ENCODE measurements at regions not wholly inside any gene's neighbourhood (a gene's known extent, or its start where the extent isn't known, plus 50 kb on each side); places are given as distances from the start of the nearest gene placed in this dataset.

DNA sequence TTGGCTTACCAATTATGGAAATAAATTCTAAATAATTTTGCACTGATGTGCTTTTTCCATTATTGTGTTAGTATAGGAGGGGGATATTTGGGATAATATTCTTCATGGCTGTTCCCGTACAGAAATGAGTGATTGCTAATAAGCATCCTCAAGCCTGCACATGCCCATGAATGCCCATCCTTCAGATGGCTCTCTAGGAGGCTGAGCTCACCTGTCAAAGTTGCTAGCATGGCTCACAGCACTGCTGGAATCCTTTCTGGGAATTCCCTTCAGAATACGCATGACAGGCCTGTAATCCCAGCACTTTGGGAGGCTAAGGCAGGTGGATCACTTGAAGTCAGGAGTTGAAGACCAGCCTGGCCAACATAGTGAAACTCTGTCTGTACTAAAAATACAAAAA, 124.1 kb downstream of the NXNL2 start:
- DNase-seq = no peak

DNA sequence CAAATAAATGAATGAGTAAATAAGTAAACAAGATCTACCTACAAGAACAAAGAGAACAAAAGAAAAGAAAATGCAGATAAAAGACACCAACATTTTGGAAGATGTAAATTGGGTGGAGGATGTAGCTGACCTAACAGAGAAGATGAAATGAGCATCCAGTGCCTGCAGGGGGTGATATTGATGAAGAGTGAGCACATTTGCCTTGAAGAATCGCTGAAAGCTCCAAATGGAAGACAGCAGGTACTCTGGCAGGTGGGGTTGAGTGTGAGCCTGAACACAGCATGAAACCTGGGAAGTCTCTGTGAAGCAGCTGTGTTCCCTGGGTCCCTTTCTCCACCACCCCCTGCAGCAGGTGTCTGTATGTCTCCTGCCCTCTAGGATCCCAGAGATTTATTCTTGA, 125.6 kb downstream of the NXNL2 start:
- no peak for DNase-seq

DNA sequence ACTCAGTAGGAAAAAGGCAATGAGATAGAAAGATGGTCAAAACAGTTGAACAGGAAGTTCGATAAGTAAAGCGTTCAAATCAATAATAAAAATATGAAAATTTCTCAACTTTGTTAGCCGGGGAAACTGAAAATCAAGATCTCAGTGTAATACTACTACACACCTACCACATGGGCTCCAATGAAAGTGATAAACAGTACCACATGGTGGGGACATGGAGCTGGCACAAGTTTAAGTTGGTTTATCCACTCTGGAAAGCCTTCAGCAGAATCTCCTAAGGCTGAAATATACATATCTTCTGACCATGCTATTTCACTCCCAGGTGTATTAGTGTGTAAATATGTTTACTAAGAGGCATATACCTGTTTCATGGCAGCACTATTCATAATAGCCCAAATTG, 126.8 kb downstream of the NXNL2 start:
- DNase-seq = no peak

DNA sequence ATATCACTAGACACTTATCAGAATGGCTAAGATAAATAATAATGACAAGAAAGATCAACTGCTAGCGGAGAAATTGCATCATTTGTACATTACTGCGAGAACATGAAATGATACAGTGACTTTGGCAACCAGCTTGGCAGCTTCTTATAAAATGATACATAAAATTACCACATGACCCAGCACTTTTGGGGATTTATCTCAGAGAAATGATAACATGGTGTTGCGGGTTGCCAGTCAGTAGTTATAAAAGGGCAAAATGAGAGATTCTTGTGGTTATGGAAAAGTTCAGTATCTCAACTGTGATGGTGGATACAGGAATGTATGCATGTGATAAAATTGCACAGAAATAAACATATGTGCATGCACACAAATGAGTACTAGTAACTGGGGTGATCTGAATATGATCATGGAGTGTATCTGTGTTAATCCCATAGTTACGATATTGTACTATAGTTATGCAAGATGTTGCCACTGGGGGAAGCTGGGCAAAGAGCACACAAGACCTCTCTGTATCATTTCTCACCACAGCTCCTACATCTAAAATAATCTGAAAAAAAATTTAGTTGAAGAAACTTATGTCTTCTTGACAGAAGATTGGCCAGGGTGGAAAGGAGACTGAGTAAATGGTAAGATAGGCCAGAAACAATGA, 128.9 kb downstream of the NXNL2 start:
- DNase-seq = no peak

GRCh38 chr9:88664773-88665172, 129.8 kb downstream of the NXNL2 start:
- DNase-seq = no peak

DNA sequence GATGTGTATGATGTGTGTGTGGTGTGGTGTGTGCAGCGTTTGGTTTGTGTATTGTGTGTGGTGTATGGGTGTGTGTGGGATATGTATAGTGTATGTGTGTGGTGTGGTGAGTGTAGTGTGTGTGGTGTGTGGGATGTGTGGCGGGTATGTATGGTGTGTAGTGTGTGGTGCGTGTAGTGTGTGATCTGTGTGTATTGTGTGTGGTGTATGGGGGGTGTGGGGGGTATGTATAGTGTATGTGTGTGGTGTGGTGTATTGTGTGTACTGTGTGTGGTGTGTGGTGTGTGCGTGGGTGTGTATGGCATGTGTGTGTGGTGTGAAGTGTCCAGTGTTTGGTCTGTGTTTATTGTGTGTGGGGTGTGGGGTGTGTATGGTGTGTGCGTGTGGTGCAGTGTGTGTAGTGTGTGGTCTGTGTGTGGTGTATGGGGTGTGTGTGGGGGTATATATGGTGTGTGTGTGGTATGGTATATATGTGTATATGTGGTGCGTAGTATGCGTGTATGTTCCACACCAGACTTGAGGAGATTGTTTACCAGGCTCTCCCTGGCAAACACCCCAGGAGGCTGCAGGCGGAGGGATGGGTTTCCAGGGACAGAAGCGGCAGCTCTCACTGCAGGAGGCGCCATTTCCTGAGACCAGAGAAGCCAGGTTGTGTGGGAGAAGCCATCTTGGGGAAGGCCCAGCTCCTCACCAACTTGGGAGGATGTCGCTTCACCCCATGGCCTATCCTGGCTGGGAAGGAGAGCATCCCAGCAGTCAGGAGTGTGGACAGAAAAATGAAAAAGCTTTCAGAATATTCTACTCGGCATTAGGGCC, 138.1 kb downstream of the NXNL2 start:
- DNase-seq = no peak

GRCh38 chr9:88673886-88674285, 138.9 kb downstream of the NXNL2 start:
- DNase-seq = no peak

GRCh38 chr9:88676644-88677043, 141.7 kb downstream of the NXNL2 start:
- DNase-seq = no peak

GRCh38 chr9:88678008-88678407, 143.0 kb downstream of the NXNL2 start:
- DNase-seq = no peak

GRCh38 chr9:88678431-88678830, 143.5 kb downstream of the NXNL2 start:
- no peak for DNase-seq

DNA sequence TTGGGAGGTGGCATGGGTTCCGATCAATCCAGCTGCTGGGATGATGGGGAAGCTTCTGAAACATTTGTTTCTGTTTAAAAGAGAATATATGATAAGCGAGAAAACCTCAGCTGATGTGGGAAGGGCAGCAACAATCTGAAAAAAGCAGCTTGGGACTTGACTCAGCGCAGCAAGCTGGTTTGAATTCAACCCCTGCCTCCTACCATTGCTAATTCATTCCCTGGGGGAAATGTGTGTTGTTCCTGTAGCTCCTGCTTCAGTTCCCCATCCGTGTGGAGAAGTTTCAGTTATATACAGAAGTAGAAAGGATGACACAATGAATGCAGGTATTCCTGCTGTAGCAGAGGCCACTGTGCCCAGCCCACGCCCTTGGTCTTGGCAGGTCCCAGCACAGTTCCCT, 145.1 kb downstream of the NXNL2 start:
- no peak for DNase-seq

- no peak for DNase-seq
These were observed 145.7 kb downstream of the NXNL2 start for GRCh38 chr9:88680505-88681160.

- DNase-seq = no peak
These were observed 146.5 kb downstream of the NXNL2 start for GRCh38 chr9:88681434-88681833.

DNA sequence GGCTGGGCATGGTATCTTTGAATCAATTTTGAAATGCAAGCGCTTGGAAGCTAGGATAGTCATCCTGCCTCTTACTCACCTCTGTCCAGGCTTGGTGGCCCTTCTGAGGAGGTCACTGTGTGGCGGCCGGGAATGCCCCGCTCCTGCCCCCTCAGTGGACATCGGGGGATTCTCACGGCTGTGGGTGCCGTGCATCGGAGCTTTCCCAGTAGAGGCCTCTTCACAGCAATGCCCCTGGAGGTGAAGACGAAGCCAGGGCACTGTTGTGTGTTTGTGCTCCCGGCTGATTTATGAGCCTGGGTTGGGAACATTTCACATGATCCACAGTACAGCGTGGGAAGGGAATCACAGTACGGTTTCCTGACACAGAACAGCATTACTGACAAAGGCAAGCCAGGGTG, 147.5 kb downstream of the NXNL2 start:
- no peak for DNase-seq

- no peak for DNase-seq
These were observed 149.1 kb downstream of the NXNL2 start for GRCh38 chr9:88684046-88684445.

DNA sequence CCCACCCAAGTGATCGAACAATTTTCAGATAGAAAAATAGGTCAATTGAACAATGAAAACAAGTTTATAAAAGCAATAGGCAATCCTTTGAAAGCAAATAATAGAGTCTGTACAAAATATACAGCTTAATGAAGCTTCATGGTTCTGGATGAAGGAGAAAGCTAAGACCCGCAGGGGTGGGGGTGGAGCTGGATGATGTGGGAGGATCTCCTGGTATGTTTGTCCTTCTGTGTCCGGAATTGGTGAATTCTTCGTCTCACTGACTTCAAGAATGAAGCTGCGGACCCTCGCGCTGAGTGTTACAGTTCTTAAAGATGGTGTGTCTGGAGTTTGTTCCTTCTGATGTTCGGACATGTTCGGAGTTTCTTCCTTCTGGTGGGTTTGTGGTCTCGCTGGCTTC, 149.9 kb downstream of the NXNL2 start:
- DNase-seq = no peak

DNA sequence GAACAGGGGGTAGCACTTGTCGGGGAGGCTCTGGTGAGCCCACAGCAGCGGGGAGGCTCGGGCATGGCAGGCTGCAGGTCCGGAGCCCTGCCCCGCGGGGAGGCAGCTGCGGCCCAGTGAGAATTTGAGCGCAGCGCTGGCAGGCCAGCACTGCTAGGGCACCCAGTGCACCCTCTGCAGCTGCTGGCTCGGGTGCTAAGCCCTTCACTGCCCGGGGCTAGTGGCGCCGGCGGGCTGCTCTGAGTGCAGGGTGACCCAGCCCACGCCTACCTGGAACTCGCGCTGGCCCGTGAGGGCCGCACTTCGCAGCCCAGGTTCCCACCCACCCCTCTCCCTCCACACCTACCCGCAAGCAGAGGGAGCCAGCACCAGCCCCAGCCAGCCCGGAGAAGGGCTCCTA, 151.0 kb downstream of the NXNL2 start:
- DNase-seq = no peak

GRCh38 chr9:88689509-88690298, 154.7 kb downstream of the NXNL2 start:
- no peak for DNase-seq

DNA sequence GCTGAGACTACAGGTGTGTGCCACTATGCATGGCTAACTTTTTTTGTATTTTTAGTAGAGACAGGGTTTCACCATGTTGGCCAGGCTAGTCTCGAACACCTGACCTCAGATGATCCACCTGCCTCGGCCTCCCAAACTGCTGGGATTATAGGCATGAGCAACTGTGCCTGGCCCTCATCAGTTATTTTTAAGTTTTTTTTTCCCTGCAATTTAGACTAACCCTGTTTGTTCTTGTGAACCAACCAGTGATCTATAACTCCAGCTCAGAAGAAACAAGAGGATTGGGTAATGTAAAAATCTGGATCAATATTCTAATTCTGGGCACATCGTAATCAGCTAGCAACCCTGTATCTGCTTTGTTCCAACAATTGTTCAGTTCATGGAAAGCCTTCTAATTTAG, 155.7 kb downstream of the NXNL2 start:
- no peak for DNase-seq

DNA sequence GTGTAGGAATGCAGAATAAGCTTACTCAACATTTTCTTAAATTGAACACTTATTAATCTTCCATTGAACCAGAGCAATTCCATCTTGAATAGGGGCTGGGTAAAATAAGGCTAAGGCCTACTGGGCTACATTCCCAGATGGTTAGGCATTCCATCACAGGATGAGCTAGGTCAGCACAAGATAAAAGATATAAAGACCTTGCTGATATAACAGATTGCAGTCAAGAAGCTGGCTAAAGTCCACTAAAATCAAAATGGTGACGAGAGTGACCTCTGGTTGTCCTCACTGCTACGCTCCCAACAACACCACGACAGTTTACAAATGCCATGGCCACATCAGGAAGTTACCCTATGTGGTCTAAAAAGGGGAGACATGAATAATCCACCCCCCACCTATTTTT, 156.1 kb downstream of the NXNL2 start:
- no peak for DNase-seq

GRCh38 chr9:88691811-88692210, 156.8 kb downstream of the NXNL2 start:
- DNase-seq = no peak

GRCh38 chr9:88692827-88693226, 157.8 kb downstream of the NXNL2 start:
- no peak for DNase-seq

GRCh38 chr9:88694625-88695024, 159.6 kb downstream of the NXNL2 start:
- no peak for DNase-seq

All from activated CD4-positive, alpha-beta T cell treated with anti-CD3 and anti-CD28 coated beads, Interleukin-2, amount 50 U/mL, for 4 hours (primary cell).